ENCODE measurements at regions not wholly inside any gene's neighbourhood (a gene's known extent, or its start where the extent isn't known, plus 50 kb on each side); places are given as distances from the start of the nearest gene placed in this dataset.

DNA sequence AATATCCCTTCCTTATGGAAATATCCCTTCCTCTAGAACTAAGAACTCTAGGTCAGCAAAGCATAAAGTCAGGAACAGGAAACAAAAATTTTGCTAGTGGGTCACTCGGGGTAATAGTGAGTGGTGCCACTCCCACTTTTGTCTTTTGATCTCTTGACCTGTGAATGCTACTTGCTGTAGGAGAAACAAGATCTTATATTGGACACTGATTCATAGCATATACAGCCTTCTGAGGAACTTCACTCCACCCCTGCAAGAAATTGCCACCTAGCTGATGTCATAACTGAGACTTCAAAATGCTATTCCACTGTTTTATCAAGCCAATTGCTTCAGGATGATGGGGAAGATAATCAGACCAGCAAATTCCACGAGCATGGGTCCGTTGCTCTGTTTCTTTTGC lies 53.3 kb upstream of the PRSS3 start:
- H3K27me3 Mint-ChIP-seq (ENCODE audit: low read depth), result no peaks in the 10 kb centered on the region; the same call in 1 of the 2 replicates
- Histone ChIP-seq H2BK20ac (ENCODE audit: low read depth, low read length, poor library complexity, severe bottlenecking) (no peak overlapping the region), H2AFZ (ENCODE audit: low read length) (no peak overlapping the region), H3K23ac (ENCODE audit: insufficient read length, low read depth, low read length) (no peak overlapping the region), H3K4me2 (ENCODE audit: insufficient read depth, insufficient read length, low read length) (no peak overlapping the region), H3T11ph (ENCODE audit: low read length) (no peak overlapping the region), H3K23me2 (ENCODE audit: insufficient read length, low read depth, low read length, poor library complexity, severe bottlenecking) (no peaks in the 10 kb centered on the region), H3K4me1 (ENCODE audit: insufficient read depth, low read length) (no peaks in the 10 kb centered on the region), H3K27ac (ENCODE audit: insufficient read length, low read depth, low read length) (no peak overlapping the region), H3K9ac (ENCODE audit: extremely low read depth, insufficient read length, low read length) (no peak overlapping the region), H3K9me3 (ENCODE audit: control insufficient read depth, low read depth, low read length) (no peaks in the 10 kb centered on the region), H3K27me3 (ENCODE audit: insufficient read depth, low read length) (no peaks in the 10 kb centered on the region), H2BK120ac (ENCODE audit: low read depth, low read length, poor library complexity, severe bottlenecking) (no peak overlapping the region), H2BK12ac (ENCODE audit: insufficient read length, low read depth, low read length) (no peak overlapping the region), H3K79me1 (ENCODE audit: insufficient read depth, low read depth, low read length, poor library complexity, severe bottlenecking) (no peaks in the 10 kb centered on the region), H4K20me1 (ENCODE audit: control insufficient read depth, insufficient read depth, insufficient read length) (no peaks in the 10 kb centered on the region), H4K8ac (replicated peaks; ENCODE audit: insufficient read length, low read depth, low read length) (no peak overlapping the region), H2BK15ac (ENCODE audit: low read depth, low read length) (no peak overlapping the region), H4K91ac (ENCODE audit: insufficient read length, low read depth, low read length) (no peak overlapping the region), H3K79me2 (ENCODE audit: insufficient read depth, low read length) (no peaks in the 10 kb centered on the region), H2AK5ac (ENCODE audit: insufficient read length, low read length) (no peak overlapping the region), H2BK5ac (ENCODE audit: insufficient read length, low read length) (no peak overlapping the region), H3K14ac (ENCODE audit: insufficient read depth, low read length) (no peak overlapping the region), H4K5ac (ENCODE audit: insufficient read length, low read depth, low read length) (no peak overlapping the region), H3K18ac (ENCODE audit: insufficient read length, low read depth, low read length) (no peak overlapping the region), H3K4ac (ENCODE audit: low read depth, low read length) (no peak overlapping the region), H3K56ac (ENCODE audit: insufficient read length, low read depth, low read length) (no peak overlapping the region)
- WGBS (ENCODE audit: extremely low coverage, insufficient read length, low lambda C conversion rate), result no CpG with 5 or more reads among the region's 3 CpGs
- peaks cover 2 to 3% of the 10 kb centered on the region in 2 experiments for H3K4me1 Mint-ChIP-seq
- H3K9me3 Mint-ChIP-seq, result peaks cover 0 to 3% of the 10 kb centered on the region in 2 experiments; a peak in 3 of 5 replicates
- DNase-seq, result no peak
- no peak overlapping the region for H3K27ac Mint-ChIP-seq
- TF ChIP-seq, protein P1, sequence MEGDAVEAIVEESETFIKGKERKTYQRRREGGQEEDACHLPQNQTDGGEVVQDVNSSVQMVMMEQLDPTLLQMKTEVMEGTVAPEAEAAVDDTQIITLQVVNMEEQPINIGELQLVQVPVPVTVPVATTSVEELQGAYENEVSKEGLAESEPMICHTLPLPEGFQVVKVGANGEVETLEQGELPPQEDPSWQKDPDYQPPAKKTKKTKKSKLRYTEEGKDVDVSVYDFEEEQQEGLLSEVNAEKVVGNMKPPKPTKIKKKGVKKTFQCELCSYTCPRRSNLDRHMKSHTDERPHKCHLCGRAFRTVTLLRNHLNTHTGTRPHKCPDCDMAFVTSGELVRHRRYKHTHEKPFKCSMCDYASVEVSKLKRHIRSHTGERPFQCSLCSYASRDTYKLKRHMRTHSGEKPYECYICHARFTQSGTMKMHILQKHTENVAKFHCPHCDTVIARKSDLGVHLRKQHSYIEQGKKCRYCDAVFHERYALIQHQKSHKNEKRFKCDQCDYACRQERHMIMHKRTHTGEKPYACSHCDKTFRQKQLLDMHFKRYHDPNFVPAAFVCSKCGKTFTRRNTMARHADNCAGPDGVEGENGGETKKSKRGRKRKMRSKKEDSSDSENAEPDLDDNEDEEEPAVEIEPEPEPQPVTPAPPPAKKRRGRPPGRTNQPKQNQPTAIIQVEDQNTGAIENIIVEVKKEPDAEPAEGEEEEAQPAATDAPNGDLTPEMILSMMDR (conservative IDR thresholded peaks at IDR 0.05), result no peak
- H3K36me3 Mint-ChIP-seq (ENCODE audit: insufficient read depth in 1 of 3, low read depth in 3 of 3), result no peaks in the 10 kb centered on the region
- H3K4me3 Mint-ChIP-seq, result no peak overlapping the region
